Tibial artery (tissue), 4 donors: ENCODE measurements at regions not wholly inside any gene's neighbourhood (a gene's known extent, or its start where the extent isn't known, plus 50 kb on each side); places are given as distances from the start of the nearest gene placed in this dataset.
"Not testable (repeated sequence)": the region's sequence is repeated elsewhere in the genome, so short reads cannot be mapped to it uniquely, and the experiment has no call there.

Experiments
- DNase-seq, 2 donors: peaks; one replicate each; pipeline ENCODE4 v3.0.0-alpha.2; 2019
- H3K27ac ChIP-seq, 2 donors: fragments of 200-600 bp; sonication (generic) in 1 of 2; 1 replicate in 1 of 2; 2 replicates in 1 of 2; pipeline ENCODE4 v1.5.1; 2018 to 2019; ENCODE audit warnings: mild to moderate bottlenecking in 1 of 2
- H3K27me3 ChIP-seq, 2 donors: fragments of 200-600 bp; sonication (generic) in 1 of 2; one replicate each; pipeline versions ENCODE4 v1.5.1 to v1.6.0; 2016 to 2019
- H3K36me3 ChIP-seq, 3 donors: fragments of 200-600 bp; sonication (generic) in 2 of 3; one replicate each; pipeline ENCODE4 v1.5.1; 2016 to 2019; ENCODE audit warnings: mild to moderate bottlenecking in 2 of 3
- H3K4me1 ChIP-seq, 4 donors: fragments of 200-600 bp; sonication (generic) in 2 of 4; 1 replicate in 3 of 4; 2 replicates in 1 of 4; pipeline ENCODE4 v1.5.1; 2016 to 2019
- H3K4me3 ChIP-seq, 2 donors: fragments of 200-600 bp; sonication (generic) in 1 of 2; 1 replicate in 1 of 2; 2 replicates in 1 of 2; pipeline ENCODE4 v1.5.1; 2018 to 2019; ENCODE audit warnings: mild to moderate bottlenecking in 2 of 2
- H3K9me3 ChIP-seq, 3 donors: fragments of 200-600 bp; sonication (generic) in 1 of 3; one replicate each; pipeline ENCODE4 v1.5.1; 2016 to 2019
- CTCF ChIP-seq, 2 experiments: fragments of 200-600 bp in 1 of 2; fragments of 450-650 bp in 1 of 2; IDR thresholded peaks; one replicate each; pipeline ENCODE4 v1.5.1; 2017 to 2019; ENCODE audit warnings: antibody characterized with exemption in 2 of 2, mild to moderate bottlenecking in 1 of 2, moderate library complexity in 1 of 2
- intact Hi-C: fragments of 100-400 bp; cut with DNase I; formaldehyde crosslinking; loops from one replicate; pipeline ENCODE4 v1.15.0; 2023; ENCODE audit warnings: low total_unique reads

DNA sequence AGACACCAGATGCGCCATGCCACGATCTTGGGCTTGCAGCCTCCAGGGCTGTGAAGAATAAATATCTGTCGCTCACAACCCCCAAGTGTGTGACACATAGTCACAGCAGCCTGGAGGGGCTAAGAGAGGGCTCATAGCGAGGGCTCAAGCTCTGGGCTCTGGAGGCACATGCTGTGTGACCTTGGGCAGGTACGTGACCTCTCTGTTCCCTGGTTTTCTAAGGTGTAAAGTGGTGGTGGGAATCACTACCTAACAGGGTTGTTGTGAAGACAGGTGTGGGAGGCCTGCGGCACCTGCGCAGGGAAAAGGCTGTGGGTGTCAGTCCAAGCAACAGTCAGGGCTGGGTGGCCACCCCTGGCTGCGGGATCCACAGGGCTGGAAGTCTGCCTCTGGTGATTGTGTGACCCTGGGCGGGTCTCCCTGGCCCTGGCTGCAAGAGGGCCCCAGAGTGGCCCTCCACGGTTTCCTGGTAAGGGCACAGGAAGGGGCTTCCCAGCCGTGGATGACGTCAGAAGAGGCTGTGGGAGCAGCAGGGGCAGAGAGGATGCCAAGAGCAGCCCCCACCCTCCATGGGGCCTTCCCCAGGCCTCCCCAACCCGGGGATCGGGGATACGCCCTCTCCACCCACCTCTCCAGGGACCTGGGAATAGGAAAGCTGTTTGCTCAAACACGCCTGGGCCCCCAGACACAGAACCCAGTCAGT is 218.8 kb upstream of the SGCG start:
- H3K27me3 ChIP-seq = no peaks in the 10 kb centered on the region
- H3K27ac ChIP-seq = no peak overlapping the region
- DNase-seq = peak in 1 of 2 donors; percentile 51
- intact Hi-C loops = no loop called here
- TF ChIP-seq CTCF (IDR thresholded peaks at IDR 0.05) = no peak
- no peak overlapping the region for H3K4me3 ChIP-seq
- H3K9me3 ChIP-seq = no peaks in the 10 kb centered on the region
- H3K36me3 ChIP-seq = no peaks in the 10 kb centered on the region
- no peaks in the 10 kb centered on the region for H3K4me1 ChIP-seq

GRCh38 chr13:22963384-22964053 is 217.3 kb upstream of the SGCG start:
- H3K4me1 ChIP-seq, H3K36me3 ChIP-seq, H3K4me3 ChIP-seq, H3K27ac ChIP-seq, H3K9me3 ChIP-seq, intact Hi-C loops, H3K27me3 ChIP-seq: not testable (repeated sequence)
- peak in 1 of 2 donors; percentile 57 for DNase-seq

DNA sequence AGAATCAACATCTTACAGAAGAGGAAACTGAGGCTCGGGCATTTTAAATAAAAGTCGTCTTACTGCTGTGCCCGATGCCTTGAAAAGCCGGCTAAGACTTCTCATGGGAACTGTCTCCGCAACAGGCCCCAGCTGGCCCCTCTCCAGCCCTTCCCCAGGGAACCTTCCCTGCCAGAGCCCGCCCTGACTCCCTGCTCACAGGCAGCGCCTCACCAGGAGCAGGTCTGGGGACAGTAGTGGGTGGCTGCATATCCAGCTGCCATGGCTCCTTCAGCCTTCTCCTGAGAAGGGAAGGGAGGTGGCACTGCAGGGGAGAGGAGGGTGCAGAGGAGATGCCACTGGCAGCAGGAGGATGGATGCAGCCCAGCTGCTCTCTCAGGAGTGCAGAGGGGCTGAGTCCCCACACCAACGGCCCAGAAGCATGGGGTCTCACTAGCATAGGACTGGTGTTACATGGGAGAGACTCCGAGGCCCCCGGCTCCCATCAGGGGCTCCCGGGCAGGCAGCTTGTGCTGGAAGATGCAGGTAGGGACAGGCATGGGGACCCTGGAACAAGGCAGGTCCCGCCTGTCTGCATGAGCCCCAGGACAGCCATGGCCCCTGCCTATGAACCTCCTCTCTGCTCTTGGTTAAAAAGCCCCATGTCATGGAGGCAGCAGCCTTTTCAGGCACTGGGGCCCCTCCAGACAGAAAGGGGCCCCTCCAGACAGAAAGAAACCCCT is 216.4 kb upstream of the SGCG start:
- H3K4me1 ChIP-seq = no peaks in the 10 kb centered on the region
- intact Hi-C loops = no loop called here
- DNase-seq = peak in 1 of 2 donors; percentile 57
- no peaks in the 10 kb centered on the region for H3K27me3 ChIP-seq
- no peaks in the 10 kb centered on the region for H3K9me3 ChIP-seq
- no peak overlapping the region for H3K4me3 ChIP-seq
- no peaks in the 10 kb centered on the region for H3K36me3 ChIP-seq
- H3K27ac ChIP-seq = no peak overlapping the region
- no peak for TF ChIP-seq CTCF (IDR thresholded peaks at IDR 0.05)

DNA sequence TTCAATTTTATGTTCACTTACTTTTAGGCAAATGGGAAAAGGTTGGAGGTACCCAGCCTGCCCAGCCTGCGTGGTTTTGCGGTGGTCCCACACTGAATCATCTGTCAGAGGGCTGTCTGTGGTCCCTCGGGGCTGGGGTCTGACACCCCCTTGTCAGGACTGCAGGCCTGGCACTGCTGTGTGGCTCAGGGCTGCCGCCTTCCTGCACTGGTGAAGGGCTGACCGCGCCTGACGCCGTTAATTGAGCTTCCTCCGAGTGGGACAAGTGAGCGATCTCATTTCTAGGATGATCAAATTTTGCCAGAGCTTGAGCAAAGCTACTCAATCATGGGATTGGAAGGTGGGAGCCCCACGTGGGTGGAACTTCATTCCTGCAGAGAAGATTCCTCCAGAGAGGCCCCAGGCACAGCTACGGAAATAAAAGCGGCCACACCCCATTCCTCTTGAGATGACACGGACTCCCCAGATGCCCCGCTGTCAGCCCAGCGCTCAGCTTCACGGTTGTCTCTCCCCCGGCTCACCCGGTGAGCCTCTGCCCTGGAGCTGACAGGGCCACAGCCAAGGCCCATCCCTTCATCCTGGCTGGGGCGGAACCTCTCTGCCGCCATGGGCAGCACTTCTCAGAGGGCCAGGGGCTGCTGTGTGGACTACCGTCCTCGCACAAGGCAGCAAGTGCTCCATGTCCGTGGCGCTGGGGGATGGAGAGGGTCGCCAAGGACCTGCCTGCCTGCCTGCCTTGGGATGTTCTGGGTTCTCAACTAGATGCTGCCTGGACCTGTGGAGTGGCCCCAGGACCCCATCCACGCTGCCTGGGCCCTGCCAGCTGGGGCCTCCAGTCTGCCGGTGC is 215.5 kb upstream of the SGCG start:
- H3K4me1 ChIP-seq, H3K9me3 ChIP-seq, H3K27me3 ChIP-seq, intact Hi-C loops, H3K36me3 ChIP-seq, H3K4me3 ChIP-seq, H3K27ac ChIP-seq: not testable (repeated sequence)
- peak in 1 of 2 donors; percentile 57 for DNase-seq

DNA sequence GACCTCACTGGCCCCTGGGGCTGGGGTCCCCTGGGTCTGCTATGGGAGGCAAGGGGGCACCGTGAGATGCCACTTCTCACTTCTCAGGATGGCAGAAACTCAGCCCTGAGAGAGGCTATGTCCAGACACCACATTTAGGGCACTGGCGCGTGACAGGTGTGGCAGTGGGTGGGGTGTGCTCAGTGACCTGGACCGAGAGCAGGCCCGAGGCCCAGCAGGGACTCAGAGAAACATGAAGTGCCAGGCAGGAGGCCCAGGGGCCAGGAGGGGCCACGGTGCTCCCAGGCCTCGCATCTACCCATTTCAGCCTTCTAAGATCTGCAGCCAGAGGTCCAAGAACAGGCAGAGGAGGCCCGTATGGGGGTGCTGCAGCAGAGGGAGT is 214.9 kb upstream of the SGCG start:
- intact Hi-C loops, H3K36me3 ChIP-seq, DNase-seq, H3K4me1 ChIP-seq, H3K9me3 ChIP-seq, H3K27ac ChIP-seq, H3K4me3 ChIP-seq, H3K27me3 ChIP-seq: not testable (repeated sequence)

DNA sequence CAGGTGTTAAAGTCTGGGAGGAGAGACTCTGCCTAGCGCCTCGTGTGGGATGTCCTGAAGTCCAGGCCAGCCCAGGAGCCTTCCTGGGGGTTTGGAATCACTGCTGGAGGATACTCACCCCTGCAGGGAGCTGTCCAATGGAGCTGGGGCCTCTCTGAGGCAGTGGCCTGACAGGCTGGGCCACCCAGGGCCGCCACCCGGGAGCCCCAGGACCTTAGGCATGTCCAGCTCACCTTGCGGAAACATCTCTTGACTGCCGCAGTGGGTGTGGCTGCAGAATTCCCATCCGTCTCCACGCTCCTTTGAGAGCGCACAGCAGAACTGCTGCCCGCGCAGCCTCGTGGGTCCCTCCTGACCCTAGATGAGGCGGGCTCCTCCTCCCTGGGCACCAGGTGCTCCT is 214.0 kb upstream of the SGCG start:
- H3K9me3 ChIP-seq, H3K27ac ChIP-seq, H3K36me3 ChIP-seq, intact Hi-C loops, H3K4me3 ChIP-seq, H3K27me3 ChIP-seq, H3K4me1 ChIP-seq: not testable (repeated sequence)
- DNase-seq = peak in 1 of 2 donors; percentile 54

DNA sequence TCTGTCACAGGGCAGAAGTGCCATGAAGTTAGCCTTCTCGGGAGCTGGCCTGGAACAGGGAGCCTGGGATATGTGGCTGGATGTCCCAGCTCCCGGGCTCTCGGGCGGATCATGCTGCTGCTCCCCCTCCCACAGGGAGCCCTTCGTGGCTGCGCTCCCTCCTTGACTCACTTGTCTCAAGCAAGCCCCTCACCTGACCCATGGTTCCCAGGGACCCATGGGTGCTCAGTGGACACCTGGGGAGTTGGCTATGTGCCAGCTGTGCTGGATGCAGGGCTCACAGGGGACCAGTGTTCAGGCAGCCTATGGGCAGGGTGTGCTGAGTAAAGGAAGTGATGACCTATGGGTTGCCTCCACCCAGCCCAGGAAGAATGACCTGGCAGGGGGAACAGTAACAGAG is 213.1 kb upstream of the SGCG start:
- Histone ChIP-seq H3K36me3 (no peaks in the 10 kb centered on the region), H3K27ac (no peak overlapping the region), H3K27me3 (no peaks in the 10 kb centered on the region), H3K4me3 (no peak overlapping the region), H3K9me3 (no peaks in the 10 kb centered on the region), H3K4me1 (no peaks in the 10 kb centered on the region)
- peak in 1 of 2 donors; percentile 60 for DNase-seq
- intact Hi-C loops = no loop called here
- no peak for TF ChIP-seq CTCF (IDR thresholded peaks at IDR 0.05)
